Right lobe of liver (tissue), 4 donors: ENCODE measurements at regions not wholly inside any gene's neighbourhood (a gene's known extent, or its start where the extent isn't known, plus 50 kb on each side); places are given as distances from the start of the nearest gene placed in this dataset.

Experiments
- CTCF ChIP-seq, 4 donors: fragments of 200-600 bp in 3 of 4; fragments of 450-650 bp in 1 of 4; IDR thresholded peaks; one replicate each; pipeline versions ENCODE4 v1.5.1 to v1.8.0; 2016 to 2022; ENCODE audit warnings: antibody characterized with exemption in 4 of 4, mild to moderate bottlenecking in 2 of 4
- POLR2A ChIP-seq: fragments of 450-650 bp; IDR thresholded peaks from one replicate; pipeline ENCODE4 v1.6.1; 2017; ENCODE audit warnings: antibody characterized with exemption, mild to moderate bottlenecking
- donor health status: DM: no; HTN: no; CAD: no.
- donor health status: DM: no; HTN: no; CAD: no.
- donor health status: DM: no; HTN: yes; CAD: no.

GRCh38 chr4:127335073-127335620 is 297.6 kb upstream of the INTU start:
- TF ChIP-seq CTCF (IDR thresholded peaks at IDR 0.05) (no peak), POLR2A (no peak)
